Retinal pigment epithelial cell (primary cell): ENCODE measurements at regions not wholly inside any gene's neighbourhood (a gene's known extent, or its start where the extent isn't known, plus 50 kb on each side); places are given as distances from the start of the nearest gene placed in this dataset.
"Not testable (repeated sequence)": the region's sequence is repeated elsewhere in the genome, so short reads cannot be mapped to it uniquely, and the experiment has no call there.

Experiments
- DNase-seq: peaks from one replicate; pipeline ENCODE4 v3.0.0-alpha.2; 2010; ENCODE audit warnings: low read depth
- H3K4me3 ChIP-seq: 2 replicates; pipeline ENCODE4 v1.5.1; 2011; ENCODE audit warnings: mild to moderate bottlenecking, low read length, control low read depth, moderate library complexity
- TF ChIP-seq, protein P1 (sequence below): conservative IDR thresholded peaks from 2 replicates; pipeline ENCODE4 v1.5.1; 2011; ENCODE audit warnings: low read depth, low read length, control low read depth, inconsistent platforms

DNA sequence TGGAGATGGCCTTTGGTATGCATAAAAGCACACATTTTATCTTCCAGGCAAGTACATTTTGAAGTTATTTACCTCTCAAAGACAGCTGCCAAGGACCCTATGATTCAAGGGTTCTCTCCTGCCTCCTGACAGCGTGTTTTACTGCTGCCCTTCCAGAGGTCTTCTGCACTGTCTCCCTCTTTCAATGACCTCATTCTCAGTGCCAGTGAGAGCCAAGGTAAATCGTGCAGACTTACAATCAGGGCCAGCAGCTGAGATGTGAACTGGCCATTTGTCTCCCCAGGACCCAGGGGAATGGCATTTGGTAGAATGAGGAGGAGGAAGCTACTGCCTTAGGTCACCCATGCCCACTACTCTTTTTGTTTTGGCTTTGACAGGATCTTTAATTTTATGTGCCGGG, 84.2 kb upstream of the FGGY start:
- TF ChIP-seq, protein P1, sequence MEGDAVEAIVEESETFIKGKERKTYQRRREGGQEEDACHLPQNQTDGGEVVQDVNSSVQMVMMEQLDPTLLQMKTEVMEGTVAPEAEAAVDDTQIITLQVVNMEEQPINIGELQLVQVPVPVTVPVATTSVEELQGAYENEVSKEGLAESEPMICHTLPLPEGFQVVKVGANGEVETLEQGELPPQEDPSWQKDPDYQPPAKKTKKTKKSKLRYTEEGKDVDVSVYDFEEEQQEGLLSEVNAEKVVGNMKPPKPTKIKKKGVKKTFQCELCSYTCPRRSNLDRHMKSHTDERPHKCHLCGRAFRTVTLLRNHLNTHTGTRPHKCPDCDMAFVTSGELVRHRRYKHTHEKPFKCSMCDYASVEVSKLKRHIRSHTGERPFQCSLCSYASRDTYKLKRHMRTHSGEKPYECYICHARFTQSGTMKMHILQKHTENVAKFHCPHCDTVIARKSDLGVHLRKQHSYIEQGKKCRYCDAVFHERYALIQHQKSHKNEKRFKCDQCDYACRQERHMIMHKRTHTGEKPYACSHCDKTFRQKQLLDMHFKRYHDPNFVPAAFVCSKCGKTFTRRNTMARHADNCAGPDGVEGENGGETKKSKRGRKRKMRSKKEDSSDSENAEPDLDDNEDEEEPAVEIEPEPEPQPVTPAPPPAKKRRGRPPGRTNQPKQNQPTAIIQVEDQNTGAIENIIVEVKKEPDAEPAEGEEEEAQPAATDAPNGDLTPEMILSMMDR, result no peak
- no peak for DNase-seq
- H3K4me3 ChIP-seq, result no peak overlapping the region

- H3K4me3 ChIP-seq, result no peak overlapping the region
- DNase-seq, result no peak
- TF ChIP-seq, protein P1, result no peak
Measured at GRCh38 chr1:59214248-59215208, 82.4 kb upstream of the FGGY start.

- no peak for DNase-seq
- no peak overlapping the region for H3K4me3 ChIP-seq
- TF ChIP-seq, protein P1, result no peak
Measured at GRCh38 chr1:59215766-59216291, 81.1 kb upstream of the FGGY start.

GRCh38 chr1:59217439-59217838, 79.5 kb upstream of the FGGY start:
- not testable (repeated sequence) for DNase-seq, H3K4me3 ChIP-seq

DNA sequence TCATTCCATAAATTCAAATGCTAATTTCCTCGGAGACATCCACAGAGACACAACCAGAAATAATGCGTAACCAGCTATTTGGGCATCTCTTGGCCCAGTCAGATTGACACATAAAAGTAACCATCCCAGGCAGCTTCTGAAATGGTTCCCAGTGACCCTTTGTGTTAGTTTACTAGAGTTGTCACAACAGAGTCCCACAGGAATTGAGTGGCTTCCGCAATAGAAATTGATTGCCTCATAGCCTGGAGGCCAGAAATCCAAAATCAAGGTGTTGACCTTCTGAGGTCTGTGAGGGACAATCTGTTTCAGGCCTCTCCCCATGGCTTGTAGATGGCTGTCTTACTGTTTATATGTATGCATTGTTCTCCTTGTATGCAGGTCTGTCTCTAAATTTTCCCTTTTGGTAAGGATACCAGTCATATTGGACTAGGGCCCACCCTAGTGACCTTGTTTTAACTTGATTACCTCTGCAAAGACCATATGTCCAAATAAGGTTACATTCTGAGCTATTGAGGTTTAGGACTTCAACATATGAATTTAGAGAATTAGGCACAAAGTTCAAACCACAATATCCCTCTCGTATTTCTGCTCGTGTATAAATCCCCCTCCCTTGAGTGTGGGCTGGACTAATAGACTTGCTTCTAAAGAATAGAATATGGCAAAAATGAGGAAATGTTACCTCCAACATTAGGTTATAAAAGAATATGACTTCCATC, 78.2 kb upstream of the FGGY start:
- H3K4me3 ChIP-seq, result no peak overlapping the region
- DNase-seq, result no peak
- TF ChIP-seq, protein P1, result no peak

DNA sequence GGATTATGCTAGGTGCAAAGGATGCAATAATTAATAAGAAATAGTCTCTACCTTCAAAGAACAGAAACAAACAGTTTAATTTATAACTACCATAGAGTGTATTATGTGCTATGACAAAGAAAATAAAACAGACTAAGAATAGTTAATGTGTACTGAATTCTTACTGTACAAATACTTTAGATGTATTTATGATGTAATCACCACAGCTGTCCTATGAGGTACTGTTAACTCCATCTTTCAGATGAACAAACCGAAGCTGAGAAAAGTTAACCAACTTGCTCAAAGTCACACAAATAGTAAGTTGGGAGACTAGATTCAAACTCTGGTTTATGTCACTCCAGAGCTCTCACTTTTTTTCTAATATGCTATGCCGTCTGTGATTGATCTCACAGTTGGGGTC, 77.0 kb upstream of the FGGY start:
- TF ChIP-seq, protein P1, result no peak
- H3K4me3 ChIP-seq, result no peak overlapping the region
- DNase-seq, result no peak

DNA sequence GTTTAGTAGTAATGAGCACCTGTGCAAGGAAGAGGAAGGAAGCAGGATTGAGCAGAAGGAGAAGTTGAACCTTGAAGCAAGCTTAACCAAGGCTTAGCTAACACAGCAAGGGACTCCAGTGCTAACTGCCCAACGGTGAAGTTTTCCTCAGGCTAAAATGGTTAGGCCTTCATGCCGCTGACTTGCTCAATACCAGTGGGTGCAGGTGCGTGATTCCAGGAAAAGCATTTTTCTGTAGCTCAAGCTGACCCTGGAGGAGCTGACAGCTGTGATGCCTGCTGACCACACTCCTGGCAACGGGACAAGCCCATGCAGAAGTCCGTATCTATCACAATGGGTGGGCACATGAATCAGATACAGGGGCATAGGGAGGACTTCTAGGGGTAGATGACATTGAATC, 76.5 kb upstream of the FGGY start:
- no peak overlapping the region for H3K4me3 ChIP-seq
- no peak for DNase-seq
- TF ChIP-seq, protein P1, result no peak
